Immature natural killer cell (primary cell): ENCODE measurements at regions not wholly inside any gene's neighbourhood (a gene's known extent, or its start where the extent isn't known, plus 50 kb on each side); places are given as distances from the start of the nearest gene placed in this dataset.

Experiments used
- DNase-seq, 3 donors: peaks; one replicate each; pipeline ENCODE4 v3.0.0; 2022; ENCODE audit warnings: mixed read lengths in 1 of 3
- H3K27ac Mint-ChIP-seq, 6 donors: one replicate each; pipeline ENCODE4 v1.8.0; 2020; ENCODE audit warnings: mixed read lengths in 6 of 6, mild to moderate bottlenecking in 5 of 6, inconsistent platforms in 4 of 6, moderate library complexity in 3 of 6
- H3K27me3 Mint-ChIP-seq, 3 donors: one replicate each; pipeline ENCODE4 v1.8.0; 2020 to 2021; ENCODE audit warnings: low read depth in 3 of 3, mild to moderate bottlenecking in 3 of 3, mixed read lengths in 3 of 3, moderate library complexity in 3 of 3, inconsistent platforms in 1 of 3
- H3K36me3 Mint-ChIP-seq, 3 donors: one replicate each; pipeline ENCODE4 v1.8.0; 2020; ENCODE audit warnings: mixed read lengths in 3 of 3, inconsistent platforms in 2 of 3, mild to moderate bottlenecking in 2 of 3
- H3K4me1 Mint-ChIP-seq, 2 donors: one replicate each; pipeline ENCODE4 v1.8.0; 2020; ENCODE audit warnings: inconsistent platforms in 2 of 2, mild to moderate bottlenecking in 2 of 2, mixed read lengths in 2 of 2, moderate library complexity in 1 of 2
- H3K4me3 Mint-ChIP-seq, 5 donors: one replicate each; pipeline ENCODE4 v1.8.0; 2020; ENCODE audit warnings: mild to moderate bottlenecking in 5 of 5, mixed read lengths in 5 of 5, inconsistent platforms in 3 of 5, moderate library complexity in 3 of 5
- H3K9me3 Mint-ChIP-seq, 6 donors: one replicate each; pipeline ENCODE4 v1.8.0; 2020; ENCODE audit warnings: mild to moderate bottlenecking in 6 of 6, mixed read lengths in 6 of 6, inconsistent platforms in 4 of 6, moderate library complexity in 3 of 6

DNA sequence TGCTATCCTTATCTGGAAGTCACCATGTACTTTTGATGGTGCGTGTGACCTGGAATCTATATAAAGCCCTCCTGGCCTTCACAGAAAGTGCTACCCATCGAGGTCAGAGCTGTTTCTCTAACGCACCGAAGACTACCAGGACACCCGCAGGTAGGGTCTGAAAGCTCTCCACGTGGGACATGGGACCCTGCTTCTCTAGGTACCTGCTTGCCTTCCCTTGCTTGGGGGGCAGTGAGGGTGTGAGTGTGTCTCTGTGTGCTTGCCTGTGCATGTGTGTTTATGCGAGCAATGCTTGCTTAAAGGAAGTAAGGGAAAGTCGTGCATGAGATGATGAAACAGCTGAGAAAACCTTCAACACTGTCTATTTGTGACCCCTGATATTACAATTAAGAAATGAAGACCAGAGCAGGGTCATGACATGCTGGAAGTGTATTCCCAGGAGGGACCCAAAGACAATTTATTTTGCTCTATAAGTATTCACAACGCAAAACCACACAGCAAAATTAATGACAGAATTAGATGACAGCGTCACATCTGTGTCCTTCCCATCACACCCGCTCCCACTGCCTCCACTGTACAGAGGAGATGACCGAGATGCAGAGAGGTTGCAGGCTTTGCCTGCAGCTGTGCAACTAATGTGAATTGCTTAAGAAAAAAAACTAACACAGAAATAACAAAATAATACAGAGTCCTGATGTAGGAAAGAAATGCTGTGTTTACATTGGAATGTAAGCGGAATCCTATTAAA lies 76.4 kb upstream of the HELT start:
- H3K4me3 Mint-ChIP-seq = no peak overlapping the region
- H3K27ac Mint-ChIP-seq = no peak overlapping the region
- no peaks in the 10 kb centered on the region for H3K36me3 Mint-ChIP-seq
- no peaks in the 10 kb centered on the region for H3K9me3 Mint-ChIP-seq
- H3K27me3 Mint-ChIP-seq = peaks cover 0 to 12% (median 0%) of the 10 kb centered on the region in 3 donors
- no peaks in the 10 kb centered on the region for H3K4me1 Mint-ChIP-seq
- no peak for DNase-seq

DNA sequence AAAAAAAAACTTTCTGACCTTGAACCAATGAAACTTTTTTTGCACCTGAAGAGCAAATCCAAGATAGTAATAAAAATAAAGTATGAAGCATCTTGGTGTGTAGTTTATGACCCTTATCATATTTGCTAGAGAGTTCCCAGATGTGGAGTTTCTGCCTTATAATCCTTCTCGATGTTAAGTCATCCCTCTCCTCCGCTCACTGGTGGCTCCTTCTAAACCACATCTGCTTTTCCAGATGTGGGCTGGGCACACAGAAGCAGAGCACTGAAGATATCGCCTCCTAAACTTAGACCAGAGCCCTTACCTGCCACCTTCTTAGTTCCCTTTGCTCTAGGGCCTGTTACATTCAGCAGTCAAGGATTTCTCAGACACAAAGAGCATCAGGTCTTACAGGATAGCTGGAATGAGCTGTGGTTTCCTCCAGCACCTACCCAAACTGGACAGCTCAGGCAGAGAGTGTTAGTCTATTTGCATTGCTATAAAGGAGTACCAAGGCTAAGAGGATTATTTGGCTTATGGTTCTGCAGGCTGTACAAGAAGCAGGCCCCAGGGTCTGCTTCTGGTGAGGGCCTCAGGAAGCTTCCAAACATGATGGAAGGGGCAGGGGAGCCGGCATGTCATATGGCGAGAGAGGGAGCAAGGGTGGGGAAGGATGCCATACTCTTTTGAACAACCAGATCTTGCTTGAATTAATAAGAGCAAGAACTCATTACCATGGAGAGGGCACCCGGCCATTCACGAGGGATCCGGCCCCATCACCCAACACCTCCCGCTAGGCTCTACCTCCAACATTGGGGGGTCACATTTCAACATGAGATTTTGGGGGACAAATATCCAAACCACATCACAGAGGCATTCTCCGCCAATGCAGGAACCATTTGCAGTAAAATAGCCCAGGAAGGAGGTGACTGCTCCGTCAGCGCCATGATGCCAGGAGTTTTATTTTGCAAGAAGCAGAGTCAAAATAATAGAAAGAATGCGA lies 75.6 kb upstream of the HELT start:
- Mint-ChIP-seq H3K9me3 (no peaks in the 10 kb centered on the region), H3K27ac (no peak overlapping the region), H3K36me3 (no peaks in the 10 kb centered on the region), H3K4me3 (no peak overlapping the region), H3K4me1 (no peaks in the 10 kb centered on the region), H3K27me3 (peaks cover 0 to 14% (median 0%) of the 10 kb centered on the region in 3 donors)
- DNase-seq = no peak

DNA sequence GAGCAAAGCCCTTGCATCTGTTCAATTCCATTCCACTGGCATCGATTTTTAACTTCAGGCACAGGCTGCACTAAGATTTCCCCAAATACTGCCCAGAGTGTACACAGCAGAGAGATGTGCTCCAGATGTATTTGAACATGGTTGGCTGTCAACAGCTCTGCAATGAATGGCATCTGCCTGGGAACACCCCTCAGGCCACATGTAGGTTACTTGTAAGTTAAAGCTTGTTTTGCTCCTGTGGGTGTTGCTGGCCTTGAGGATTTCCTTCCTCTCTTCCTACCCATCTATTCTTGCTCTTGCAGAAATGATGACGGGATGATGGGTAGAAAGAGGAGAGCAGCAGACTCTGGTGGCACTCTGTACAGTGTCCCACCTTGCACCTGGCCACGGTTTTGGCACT lies 69.3 kb upstream of the HELT start:
- Mint-ChIP-seq H3K27ac (no peak overlapping the region), H3K4me1 (no peaks in the 10 kb centered on the region), H3K27me3 (peaks cover 0 to 14% (median 10%) of the 10 kb centered on the region in 3 donors), H3K36me3 (no peaks in the 10 kb centered on the region), H3K9me3 (no peaks in the 10 kb centered on the region), H3K4me3 (no peak overlapping the region)
- no peak for DNase-seq

DNA sequence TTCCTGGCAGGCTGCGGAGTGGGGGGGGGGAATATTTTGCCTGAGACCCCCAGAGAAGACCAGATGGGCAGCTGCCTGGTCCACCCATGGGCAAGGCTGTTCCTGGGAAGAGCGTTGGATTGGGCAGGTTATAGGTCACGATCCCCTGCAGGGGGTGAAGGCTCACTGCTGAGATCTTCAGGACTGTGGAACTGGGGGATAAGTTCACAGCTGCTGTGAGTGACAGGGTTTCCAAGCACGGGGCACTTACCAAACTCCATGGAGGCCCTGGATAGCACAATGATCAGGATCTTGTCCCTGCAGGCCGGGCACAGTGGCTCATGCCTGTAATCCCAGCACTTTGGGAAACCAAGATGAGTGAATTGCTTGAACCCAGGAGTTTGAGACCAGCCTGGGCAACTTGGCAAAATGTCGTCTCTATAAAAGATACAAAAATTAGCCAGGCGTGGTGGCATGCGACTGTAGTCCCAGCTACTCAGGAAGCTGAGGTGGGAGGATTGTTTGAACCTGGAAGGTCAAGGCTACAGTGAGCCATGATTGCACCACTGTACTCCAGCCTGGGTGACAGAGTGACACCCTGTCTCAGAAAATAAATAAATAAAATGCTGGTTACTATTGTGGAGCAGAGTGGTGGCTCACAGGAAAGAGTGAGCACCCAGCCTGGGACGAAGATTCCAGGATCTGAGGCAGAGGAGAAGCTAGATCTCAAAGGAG lies 68.0 kb upstream of the HELT start:
- Mint-ChIP-seq H3K4me1 (no peaks in the 10 kb centered on the region), H3K36me3 (no peaks in the 10 kb centered on the region), H3K27ac (no peak overlapping the region), H3K27me3 (peaks cover 0 to 11% (median 9%) of the 10 kb centered on the region in 3 donors), H3K9me3 (no peaks in the 10 kb centered on the region), H3K4me3 (no peak overlapping the region)
- no peak for DNase-seq

DNA sequence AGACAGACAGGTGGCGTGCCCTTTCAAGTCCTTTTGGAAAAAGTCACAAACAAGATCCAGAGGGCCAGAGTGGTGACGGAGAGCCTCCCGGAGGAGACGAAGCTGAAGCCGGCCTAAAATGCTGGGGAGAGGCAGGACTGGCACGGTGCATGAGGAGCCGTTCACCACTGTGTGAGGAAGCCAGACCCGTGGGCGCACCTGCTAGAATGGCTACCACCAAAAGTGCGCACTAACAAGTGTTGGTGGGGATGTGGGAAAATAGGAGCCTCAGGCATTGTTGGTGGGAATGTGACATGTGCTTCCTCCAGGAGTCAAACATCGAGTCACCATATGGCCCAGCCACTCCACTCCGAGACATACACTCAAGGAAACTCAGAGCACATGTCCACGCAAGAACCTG lies 67.4 kb upstream of the HELT start:
- no peak for DNase-seq
- Mint-ChIP-seq H3K9me3 (no peaks in the 10 kb centered on the region), H3K27ac (no peak overlapping the region), H3K4me1 (no peaks in the 10 kb centered on the region), H3K4me3 (no peak overlapping the region), H3K27me3 (peaks cover 0 to 11% (median 9%) of the 10 kb centered on the region in 3 donors), H3K36me3 (no peaks in the 10 kb centered on the region)

DNA sequence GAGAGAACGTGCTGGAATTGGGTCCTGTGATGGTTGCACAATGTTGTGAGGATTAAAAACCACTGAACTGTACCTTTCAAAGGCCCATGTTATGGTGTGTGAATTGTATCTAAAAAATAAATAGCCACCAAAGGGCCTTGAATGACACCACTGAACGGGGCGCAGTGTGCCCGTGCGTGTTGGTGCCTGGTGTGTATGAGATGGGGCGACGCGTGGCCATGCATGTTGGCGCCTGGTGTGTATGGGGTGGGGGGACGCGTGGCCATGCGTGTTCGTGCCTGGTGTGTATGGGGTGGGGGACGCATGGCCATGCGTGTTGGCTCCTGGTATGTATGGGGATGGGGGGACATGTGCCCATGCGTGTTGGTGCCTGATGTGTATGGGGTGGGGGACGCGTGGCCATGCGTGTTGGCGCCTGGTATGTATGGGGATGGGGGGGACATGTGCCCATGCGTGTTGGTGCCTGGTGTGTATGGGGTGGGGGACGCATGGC lies 66.6 kb upstream of the HELT start:
- no peaks in the 10 kb centered on the region for H3K4me1 Mint-ChIP-seq
- no peak for DNase-seq
- no peak overlapping the region for H3K27ac Mint-ChIP-seq
- no peak overlapping the region for H3K4me3 Mint-ChIP-seq
- no peaks in the 10 kb centered on the region for H3K9me3 Mint-ChIP-seq
- H3K27me3 Mint-ChIP-seq = peaks cover 0 to 11% (median 6%) of the 10 kb centered on the region in 3 donors
- no peaks in the 10 kb centered on the region for H3K36me3 Mint-ChIP-seq

DNA sequence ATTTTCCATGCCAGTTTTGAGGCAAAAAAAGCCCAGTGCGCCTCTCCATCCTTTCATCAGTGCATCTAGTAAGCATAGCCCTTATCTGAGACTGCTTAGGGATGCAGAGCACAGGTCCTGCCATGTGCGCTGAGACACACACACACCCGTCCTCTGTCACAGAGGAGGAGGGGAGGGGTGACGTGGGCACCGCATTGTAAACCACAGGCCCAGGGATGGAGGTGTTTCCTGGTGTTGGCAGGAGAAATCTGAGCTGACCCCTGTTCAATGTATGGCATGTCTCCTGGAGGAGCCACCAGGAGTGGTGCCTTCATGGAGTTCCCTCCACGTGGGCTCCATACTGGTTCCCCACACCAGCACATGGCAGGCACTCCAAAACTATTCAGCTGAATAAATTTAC lies 65.8 kb upstream of the HELT start:
- no peak for DNase-seq
- Mint-ChIP-seq H3K27ac (no peak overlapping the region), H3K9me3 (no peaks in the 10 kb centered on the region), H3K4me3 (no peak overlapping the region), H3K27me3 (peaks cover 0 to 11% (median 8%) of the 10 kb centered on the region in 3 donors), H3K4me1 (no peaks in the 10 kb centered on the region), H3K36me3 (no peaks in the 10 kb centered on the region)

DNA sequence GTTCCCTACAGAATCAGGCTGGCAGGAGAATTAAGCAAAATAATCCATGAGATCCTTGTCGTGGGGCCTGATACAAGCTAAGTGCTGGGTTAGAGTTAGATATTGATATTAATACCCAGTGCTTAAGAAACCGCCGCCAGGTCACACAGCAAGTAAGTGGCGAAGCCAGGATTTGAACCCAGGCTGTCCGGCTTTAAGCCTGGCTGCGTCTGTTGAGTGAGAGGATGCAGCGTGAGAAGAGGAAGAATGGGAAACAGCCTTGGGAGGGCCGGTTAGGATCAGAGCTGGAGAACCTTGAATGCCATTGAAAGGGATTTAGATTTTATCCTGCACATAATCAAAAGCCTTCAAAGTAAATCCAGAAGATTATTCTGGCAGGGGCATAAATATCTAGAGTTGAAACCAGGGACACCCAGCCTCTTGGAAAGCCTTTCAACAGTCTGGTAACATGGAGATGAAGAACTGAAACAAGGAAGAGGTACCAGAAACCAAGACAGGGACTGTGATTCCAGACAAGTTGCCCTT lies 64.8 kb upstream of the HELT start:
- no peak overlapping the region for H3K4me3 Mint-ChIP-seq
- no peaks in the 10 kb centered on the region for H3K9me3 Mint-ChIP-seq
- H3K27ac Mint-ChIP-seq = no peak overlapping the region
- peaks cover 0 to 11% (median 7%) of the 10 kb centered on the region in 3 donors for H3K27me3 Mint-ChIP-seq
- no peaks in the 10 kb centered on the region for H3K36me3 Mint-ChIP-seq
- no peaks in the 10 kb centered on the region for H3K4me1 Mint-ChIP-seq
- DNase-seq = no peak

DNA sequence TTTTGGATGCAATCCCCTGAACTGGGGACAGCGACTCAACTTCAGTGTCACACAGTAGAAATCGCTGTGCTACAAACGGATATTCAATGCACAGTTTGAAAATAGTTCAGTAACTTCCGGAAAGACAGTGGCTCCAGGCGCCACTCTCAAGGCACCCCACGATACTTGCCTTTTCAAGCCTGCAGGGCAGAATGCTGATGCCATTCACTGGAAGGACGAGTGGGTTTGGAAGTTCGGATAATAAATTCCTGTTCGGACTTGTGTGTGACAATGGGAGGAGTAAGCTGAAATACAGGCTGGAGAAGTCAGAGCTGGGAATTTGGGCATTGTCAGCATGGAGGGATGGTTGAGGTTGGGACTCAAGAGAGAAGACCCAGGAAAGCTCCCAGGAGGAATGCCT lies 64.3 kb upstream of the HELT start:
- H3K9me3 Mint-ChIP-seq = no peaks in the 10 kb centered on the region
- no peak for DNase-seq
- H3K4me1 Mint-ChIP-seq = no peaks in the 10 kb centered on the region
- H3K27me3 Mint-ChIP-seq = peaks cover 0 to 8% (median 7%) of the 10 kb centered on the region in 3 donors
- no peak overlapping the region for H3K4me3 Mint-ChIP-seq
- no peaks in the 10 kb centered on the region for H3K36me3 Mint-ChIP-seq
- no peak overlapping the region for H3K27ac Mint-ChIP-seq

DNA sequence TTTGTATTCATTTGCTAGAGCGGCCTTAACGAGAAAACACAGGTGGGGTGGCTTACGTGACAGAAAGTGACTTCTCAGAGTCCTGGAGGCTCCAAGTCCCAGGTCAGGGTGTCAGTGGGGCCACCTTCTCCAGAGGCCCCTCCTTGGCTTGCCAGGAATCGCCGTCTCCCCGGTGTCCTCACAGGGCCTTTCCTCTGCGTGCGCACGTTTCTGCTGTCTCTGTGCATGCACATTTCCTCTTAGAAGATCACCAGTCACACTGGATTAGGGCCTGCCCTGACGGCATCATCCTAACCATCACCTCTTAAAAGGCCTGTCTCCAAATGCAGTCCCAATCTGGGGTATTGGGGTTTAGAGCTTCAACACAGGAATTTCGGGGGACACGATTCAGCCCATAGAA lies 63.8 kb upstream of the HELT start:
- no peaks in the 10 kb centered on the region for H3K4me1 Mint-ChIP-seq
- no peaks in the 10 kb centered on the region for H3K36me3 Mint-ChIP-seq
- H3K9me3 Mint-ChIP-seq = no peaks in the 10 kb centered on the region
- no peak overlapping the region for H3K27ac Mint-ChIP-seq
- no peak overlapping the region for H3K4me3 Mint-ChIP-seq
- peaks cover 0 to 8% (median 3%) of the 10 kb centered on the region in 3 donors for H3K27me3 Mint-ChIP-seq
- no peak for DNase-seq

DNA sequence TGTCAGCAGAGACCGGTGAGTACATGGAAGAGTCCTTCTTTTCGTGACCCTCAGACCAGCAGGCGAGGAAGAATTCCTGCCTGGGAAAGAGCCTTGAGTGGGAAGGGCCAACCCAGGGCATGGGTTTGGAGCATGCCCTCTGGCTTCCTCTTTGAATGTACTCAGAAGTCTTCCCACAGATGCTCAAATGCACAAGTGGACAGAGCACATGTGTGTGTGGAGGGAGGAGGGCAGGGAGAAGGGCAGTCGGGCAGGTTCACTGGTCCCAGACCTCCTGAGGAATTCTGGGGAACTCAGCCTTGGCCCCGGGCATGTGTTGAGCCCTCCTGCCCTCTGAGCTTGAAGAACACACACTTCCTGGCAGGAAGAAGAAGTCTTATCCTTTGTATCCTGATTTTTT lies 63.2 kb upstream of the HELT start:
- no peak for DNase-seq
- Mint-ChIP-seq H3K9me3 (no peaks in the 10 kb centered on the region), H3K27me3 (peaks cover 0 to 8% (median 3%) of the 10 kb centered on the region in 3 donors), H3K4me3 (no peak overlapping the region), H3K4me1 (no peaks in the 10 kb centered on the region), H3K36me3 (no peaks in the 10 kb centered on the region), H3K27ac (no peak overlapping the region)

DNA sequence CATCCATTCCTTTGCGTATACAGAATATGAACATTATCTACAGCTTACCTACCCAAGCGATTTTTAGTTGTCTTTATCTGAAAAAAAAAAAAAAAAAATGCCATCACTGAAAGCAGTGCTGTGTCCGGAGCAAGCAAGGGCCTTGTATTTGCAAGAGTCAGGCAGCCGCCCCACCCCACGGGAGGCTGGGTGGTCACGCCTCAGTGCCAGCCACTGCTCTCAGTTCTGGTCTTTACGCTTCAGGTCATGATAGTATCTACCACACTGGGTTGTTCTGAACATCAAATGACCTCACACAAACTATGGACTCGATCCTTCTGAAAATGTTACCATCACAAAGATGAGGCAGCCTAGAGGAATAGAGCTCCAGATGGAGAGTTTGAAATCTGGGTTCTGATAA lies 62.7 kb upstream of the HELT start:
- no peak overlapping the region for H3K4me3 Mint-ChIP-seq
- no peaks in the 10 kb centered on the region for H3K4me1 Mint-ChIP-seq
- DNase-seq = no peak
- no peak overlapping the region for H3K27ac Mint-ChIP-seq
- H3K9me3 Mint-ChIP-seq = no peaks in the 10 kb centered on the region
- H3K36me3 Mint-ChIP-seq = no peaks in the 10 kb centered on the region
- peaks cover 0 to 8% (median 3%) of the 10 kb centered on the region in 3 donors for H3K27me3 Mint-ChIP-seq

DNA sequence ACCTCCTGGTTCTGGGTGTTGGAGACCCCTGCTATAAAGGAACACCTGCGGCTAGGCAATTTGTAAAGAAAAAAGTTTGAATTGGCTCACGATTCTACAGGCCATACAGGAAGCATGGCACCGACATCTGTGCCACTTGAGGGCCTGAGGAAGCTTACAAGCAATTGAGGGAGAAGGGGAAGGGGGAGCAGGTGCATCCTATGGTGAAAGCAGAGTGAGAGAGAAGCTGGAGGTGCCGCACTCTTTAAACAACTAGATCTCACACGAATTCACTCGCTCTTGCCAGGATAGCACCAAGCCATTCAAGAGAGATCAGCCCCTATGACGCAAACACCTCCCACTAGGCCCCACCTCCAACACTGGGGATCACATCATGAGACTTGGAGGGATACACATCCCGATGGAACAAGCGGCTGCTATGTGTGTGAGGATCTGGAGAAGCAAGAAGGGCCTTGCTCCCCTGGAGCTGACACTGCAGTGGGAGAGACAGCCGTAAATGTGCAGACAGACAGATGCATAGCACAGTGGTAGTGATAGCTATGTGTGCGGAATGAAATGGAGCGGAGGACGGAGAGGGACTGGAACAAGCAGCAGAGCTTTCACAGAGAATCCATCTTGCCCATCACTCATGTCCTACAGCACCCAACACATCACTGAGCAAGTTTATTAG lies 60.7 kb upstream of the HELT start:
- DNase-seq = no peak
- no peak overlapping the region for H3K27ac Mint-ChIP-seq
- H3K36me3 Mint-ChIP-seq = no peaks in the 10 kb centered on the region
- no peak overlapping the region for H3K4me3 Mint-ChIP-seq
- no peaks in the 10 kb centered on the region for H3K4me1 Mint-ChIP-seq
- H3K9me3 Mint-ChIP-seq = no peaks in the 10 kb centered on the region
- H3K27me3 Mint-ChIP-seq = peaks cover under 1 to 4% (median 3%) of the 10 kb centered on the region in 3 donors
